H1 (cell line): ENCODE measurements at regions not wholly inside any gene's neighbourhood (a gene's known extent, or its start where the extent isn't known, plus 50 kb on each side); places are given as distances from the start of the nearest gene placed in this dataset.

ENCODE experiments used
- CTCF ChIA-PET: fragments of 300-600 bp; sonication (Branson Sonifier 250); formaldehyde crosslinking; loops from one replicate; lab custom pipeline; 2021; ENCODE audit not compliant: partially characterized antibody; lab: Charles Lee
- POLR2A ChIA-PET: fragments of 300-600 bp; sonication (Branson Sonifier 250); formaldehyde crosslinking; loops from one replicate; lab custom pipeline; 2021; ENCODE audit warnings: inconsistent platforms; ENCODE audit not compliant: partially characterized antibody; lab: Charles Lee
- DNase-seq, 2 experiments: peaks; one replicate each; pipeline versions ENCODE4 v3.0.0 to v3.0.0-alpha.2; 2010 to 2022; ENCODE audit warnings: low spot score in 2 of 2, low read depth in 1 of 2, mixed read lengths in 1 of 2
- FAIRE-seq: peaks from 2 replicates; lab custom pipeline; 2011; peaks lifted over from hg19 to GRCh38; lab: Jason Lieb, UNC
- H2AFZ ChIP-seq: 2 replicates; pipeline ENCODE4 v1.8.1; 2012; ENCODE audit warnings: low read length, inconsistent platforms
- H2AK5ac ChIP-seq: 2 replicates; pipeline ENCODE4 v1.6.1; 2013; ENCODE audit warnings: low read depth, low read length
- H2BK120ac ChIP-seq: replicated peaks from 2 replicates; pipeline ENCODE3; 2013; ENCODE audit warnings: low read depth, low read length, inconsistent platforms
- H2BK12ac ChIP-seq: 2 replicates; pipeline ENCODE4 v1.6.1; 2013; ENCODE audit warnings: low read depth, low read length
- H2BK15ac ChIP-seq: 2 replicates; pipeline ENCODE4 v1.6.1; 2013; ENCODE audit warnings: low read length
- H2BK20ac ChIP-seq: 2 replicates; pipeline ENCODE4 v1.6.1; 2013; ENCODE audit warnings: low read length
- H2BK5ac ChIP-seq: 2 replicates; pipeline ENCODE4 v1.6.1; 2013; ENCODE audit warnings: low read depth, low read length
- H3K14ac ChIP-seq: 2 replicates; pipeline ENCODE4 v1.6.1; 2013; ENCODE audit warnings: inconsistent platforms; ENCODE audit not compliant: insufficient read length
- H3K18ac ChIP-seq: 2 replicates; pipeline ENCODE4 v1.6.1; 2013; ENCODE audit warnings: low read length; ENCODE audit errors: extremely low read depth
- H3K23ac ChIP-seq: 2 replicates; pipeline ENCODE4 v1.6.1; 2013; ENCODE audit warnings: inconsistent platforms; ENCODE audit not compliant: insufficient read length
- H3K23me2 ChIP-seq: 2 replicates; pipeline ENCODE4 v1.6.1; 2013; ENCODE audit warnings: low read depth, low read length
- H3K27ac ChIP-seq: 2 replicates; pipeline ENCODE4 v1.6.1; 2011; ENCODE audit warnings: low read depth, low read length, inconsistent platforms
- H3K27me3 ChIP-seq, 4 experiments: replicated peaks in 1 of 4; 1 replicate in 1 of 4; 2 replicates in 3 of 4; pipeline versions ENCODE4 v1.6.1 to v1.8.1; 2011 to 2013; ENCODE audit warnings: low read length in 3 of 4, mild to moderate bottlenecking in 3 of 4, inconsistent platforms in 2 of 4, mixed read lengths in 2 of 4, moderate library complexity in 1 of 4; ENCODE audit not compliant: control insufficient read depth in 3 of 4, insufficient read depth in 3 of 4; ENCODE audit errors: extremely low read depth in 1 of 4
- H3K36me3 ChIP-seq, 4 experiments: 2 replicates each; pipeline versions ENCODE4 v1.6.1 to v1.8.1; 2011 to 2013; ENCODE audit warnings: mild to moderate bottlenecking in 4 of 4, low read length in 3 of 4, moderate library complexity in 2 of 4, control low read depth in 1 of 4, inconsistent platforms in 1 of 4; ENCODE audit not compliant: insufficient read depth in 4 of 4, control insufficient read depth in 2 of 4
- H3K4ac ChIP-seq: replicated peaks from 2 replicates; pipeline ENCODE3; 2013; ENCODE audit warnings: low read length, low read depth, mixed read lengths, inconsistent platforms; ENCODE audit not compliant: insufficient read length
- H3K4me1 ChIP-seq, 4 experiments: replicated peaks in 1 of 4; 1 replicate in 1 of 4; 2 replicates in 3 of 4; pipeline versions ENCODE4 v1.6.1 to v1.8.1; 2011 to 2013; ENCODE audit warnings: low read length in 3 of 4, inconsistent platforms in 2 of 4, mixed read lengths in 1 of 4; ENCODE audit not compliant: insufficient read depth in 4 of 4, control insufficient read depth in 3 of 4
- H3K4me2 ChIP-seq, 2 experiments: 2 replicates each; pipeline versions ENCODE4 v1.6.1 to v1.8.1; 2011 to 2013; ENCODE audit warnings: low read depth in 2 of 2, low read length in 2 of 2, control low read depth in 1 of 2, inconsistent platforms in 1 of 2, mild to moderate bottlenecking in 1 of 2; ENCODE audit not compliant: insufficient read depth in 1 of 2
- H3K4me3 ChIP-seq, 4 experiments: fragments of 200-600, 300-600 bp in 1 of 4; sonication (generic), shearing (Covaris generic), sonication (Bioruptor Twin) in 1 of 4; 2 replicates each; pipeline versions ENCODE4 v1.5.1 to v1.8.1; 2011 to 2016; ENCODE audit warnings: low read length in 4 of 4, low read depth in 3 of 4, control low read depth in 2 of 4, inconsistent platforms in 2 of 4, mild to moderate bottlenecking in 2 of 4, mixed read lengths in 1 of 4, moderate library complexity in 1 of 4; ENCODE audit not compliant: insufficient read depth in 2 of 4; ENCODE audit errors: extremely low read depth in 1 of 4
- H3K56ac ChIP-seq: replicated peaks from 2 replicates; pipeline ENCODE3; 2013; ENCODE audit warnings: low read depth, mild to moderate bottlenecking, mixed read lengths, low read length, inconsistent platforms; ENCODE audit not compliant: insufficient read length
- H3K79me1 ChIP-seq: 2 replicates; pipeline ENCODE4 v1.6.1; 2013; ENCODE audit warnings: low read depth, low read length, control low read depth
- H3K79me2 ChIP-seq, 2 experiments: 2 replicates each; pipeline versions ENCODE4 v1.6.1 to v1.8.1; 2012 to 2013; ENCODE audit warnings: low read length in 2 of 2, mild to moderate bottlenecking in 2 of 2, inconsistent platforms in 1 of 2; ENCODE audit not compliant: insufficient read depth in 2 of 2, control insufficient read depth in 1 of 2
- H3K9ac ChIP-seq, 4 experiments: replicated peaks in 1 of 4; 1 replicate in 1 of 4; 2 replicates in 3 of 4; pipeline versions ENCODE4 v1.6.1 to v1.8.1; 2011 to 2013; ENCODE audit warnings: low read depth in 3 of 4, low read length in 3 of 4, control low read depth in 2 of 4, mild to moderate bottlenecking in 2 of 4, moderate library complexity in 2 of 4, inconsistent platforms in 1 of 4; ENCODE audit errors: extremely low read depth in 1 of 4
- H3K9me3 ChIP-seq, 2 experiments: 2 replicates each; pipeline versions ENCODE4 v1.6.1 to v1.8.1; 2012 to 2013; ENCODE audit warnings: mild to moderate bottlenecking in 2 of 2, moderate library complexity in 2 of 2, control low read depth in 1 of 2, inconsistent platforms in 1 of 2, low read depth in 1 of 2, low read length in 1 of 2, mixed read lengths in 1 of 2; ENCODE audit not compliant: insufficient read depth in 2 of 2
- H4K20me1 ChIP-seq, 2 experiments: replicated peaks in 1 of 2; 2 replicates each; pipeline versions ENCODE3 to v1.8.1; 2011 to 2013; ENCODE audit warnings: inconsistent platforms in 2 of 2, low read length in 2 of 2, mild to moderate bottlenecking in 1 of 2; ENCODE audit not compliant: insufficient read depth in 2 of 2, control insufficient read depth in 1 of 2
- H4K5ac ChIP-seq: 2 replicates; pipeline ENCODE4 v1.6.1; 2013; ENCODE audit warnings: low read length, low read depth, mixed read lengths, inconsistent platforms; ENCODE audit not compliant: insufficient read length
- H4K8ac ChIP-seq: 2 replicates; pipeline ENCODE4 v1.8.0; 2013; ENCODE audit warnings: mild to moderate bottlenecking, moderate library complexity, low read length, inconsistent platforms; ENCODE audit not compliant: insufficient read depth; ENCODE audit errors: extremely low read depth
- H4K91ac ChIP-seq: replicated peaks from 2 replicates; pipeline ENCODE3; 2013; ENCODE audit warnings: low read length, mixed read lengths, inconsistent platforms; ENCODE audit not compliant: insufficient read length
- CTBP2 ChIP-seq: IDR thresholded peaks from 2 replicates; pipeline ENCODE4 v1.7.0; 2011; ENCODE audit warnings: borderline replicate concordance, mild to moderate bottlenecking, moderate library complexity, mixed read lengths, low read length; ENCODE audit not compliant: insufficient read depth, insufficient read length
- GABPA ChIP-seq: IDR thresholded peaks from 2 replicates; pipeline ENCODE4 v1.6.1; 2011; ENCODE audit warnings: mild to moderate bottlenecking, low read length, moderate library complexity, borderline replicate concordance; ENCODE audit not compliant: insufficient read depth
- GTF2F1 ChIP-seq: IDR thresholded peaks from 2 replicates; pipeline ENCODE4 v1.6.1; 2012; ENCODE audit warnings: low read depth, low read length, improper control_type of control experiment, borderline replicate concordance
- HDAC6 ChIP-seq: IDR thresholded peaks from one replicate; pipeline ENCODE4 v1.7.1; 2012; ENCODE audit warnings: low read depth, mild to moderate bottlenecking, inconsistent platforms, low read length, moderate library complexity
- KDM4A ChIP-seq: IDR thresholded peaks from one replicate; pipeline ENCODE4 v1.7.1; 2012; ENCODE audit warnings: low read depth, mild to moderate bottlenecking, moderate library complexity, low read length, inconsistent platforms; ENCODE audit not compliant: severe bottlenecking
- NANOG ChIP-seq: IDR thresholded peaks from 2 replicates; pipeline ENCODE4 v1.6.1; 2011; ENCODE audit warnings: low read length, low read depth, mild to moderate bottlenecking, inconsistent platforms; ENCODE audit not compliant: insufficient read depth, poor library complexity, severe bottlenecking
- RNF2 ChIP-seq: fragments of 200-900, 300-1000 bp; sonication (generic); IDR thresholded peaks from 2 replicates; pipeline ENCODE4 v1.7.1; 2016; ENCODE audit warnings: borderline replicate concordance, low read depth, mild to moderate bottlenecking, antibody characterized with exemption, low read length; ENCODE audit not compliant: poor library complexity, severe bottlenecking; ENCODE audit errors: missing control alignments
- RXRA ChIP-seq: IDR thresholded peaks from 2 replicates; pipeline ENCODE4 v1.6.1; 2011; ENCODE audit warnings: low read depth, mild to moderate bottlenecking, low read length, moderate library complexity; ENCODE audit not compliant: insufficient read depth
- SIN3A ChIP-seq, 2 experiments: IDR thresholded peaks in 1 of 2; conservative IDR thresholded peaks in 1 of 2; 2 replicates each; pipeline ENCODE4 v1.6.1; 2011 to 2012; ENCODE audit warnings: low read length in 2 of 2, improper control_type of control experiment in 1 of 2, low read depth in 1 of 2, mild to moderate bottlenecking in 1 of 2
- TAF1 ChIP-seq: IDR thresholded peaks from 2 replicates; pipeline ENCODE4 v1.6.1; 2011; ENCODE audit warnings: mild to moderate bottlenecking, low read depth, low read length
- TAF7 ChIP-seq: optimal IDR thresholded peaks from 2 replicates; pipeline ENCODE3; 2011; ENCODE audit warnings: low read depth, mild to moderate bottlenecking, inconsistent platforms, low read length, moderate library complexity, borderline replicate concordance
- ZNF274 ChIP-seq: IDR thresholded peaks from 2 replicates; pipeline ENCODE4 v1.7.0; 2012; ENCODE audit warnings: low read length, borderline replicate concordance; ENCODE audit errors: extremely low read depth
- WGBS, 2 experiments: shearing (Covaris generic) in 1 of 2; methylation state at CpG; one replicate each; pipeline versions ENCODE4 v1.1.6 to v1.1.7; 2013 to 2015; ENCODE audit warnings: low lambda C conversion rate in 2 of 2, mixed read lengths in 2 of 2, inconsistent platforms in 1 of 2, low coverage in 1 of 2, missing lambda C conversion rate in 1 of 2; ENCODE audit not compliant: insufficient replicate concordance in 2 of 2, insufficient coverage in 1 of 2, insufficient read length in 1 of 2; ENCODE audit errors: extremely low coverage in 1 of 2, missing lambda C conversion rate in 1 of 2; 5-methylcytosine and 5-hydroxymethylcytosine counted together

GRCh38 chr3:7920211-7920610, 581.4 kb upstream of the LMCD1 start:
- POLR2A ChIA-PET, result no interaction called here
- Histone ChIP-seq H3K18ac (no peak overlapping the region), H4K91ac (no peak overlapping the region), H2AK5ac (no peak overlapping the region), H2BK20ac (no peak overlapping the region), H3K9me3 (no peaks in the 10 kb centered on the region), H3K27ac (no peak overlapping the region), H3K23me2 (no peaks in the 10 kb centered on the region), H2BK15ac (no peak overlapping the region)
- FAIRE-seq, result no peak
- TF ChIP-seq GABPA (no peak), ZNF274 (no peak), HDAC6 (no peak), GTF2F1 (no peak), SIN3A (conservative IDR thresholded peaks at IDR 0.05 in 1 of 2, IDR thresholded peaks at IDR 0.05 in 1 of 2; ENCODE audit: low read depth in 1 of 2, low read length in 2 of 2) (no peak), RXRA (no peak), RNF2 (no peak), TAF7 (no peak), NANOG (no peak), TAF1 (no peak), CTBP2 (no peak), KDM4A (no peak)
- TF ChIP-seq, all 59 proteins: peak for 0
- Histone ChIP-seq H3K14ac (no peak overlapping the region), H2AFZ (no peak overlapping the region), H2BK12ac (no peak overlapping the region), H3K36me3 (no peaks in the 10 kb centered on the region), H3K9ac (no peak overlapping the region), H3K4me3 (no peak overlapping the region), H3K4me1 (peaks cover 0 to 4% (median 0%) of the 10 kb centered on the region in 4 experiments; a peak in 1 of 7 replicates), H3K23ac (no peak overlapping the region), H4K8ac (no peak overlapping the region), H3K56ac (no peak overlapping the region), H2BK120ac (no peak overlapping the region), H2BK5ac (no peak overlapping the region), H3K4ac (no peak overlapping the region), H4K20me1 (no peaks in the 10 kb centered on the region), H3K4me2 (no peak overlapping the region), H3K79me2 (no peaks in the 10 kb centered on the region), H3K79me1 (no peaks in the 10 kb centered on the region), H3K27me3 (no peaks in the 10 kb centered on the region), H4K5ac (no peak overlapping the region)
- DNase-seq, result no peak
- CTCF ChIA-PET, result no interaction called here
- 76% methylated on average over 6 of the region's 6 CpGs; no CpG with 5 or more reads in 1 of the 2 experiments for whole genome bisulfite sequencing, 2 experiments
